AG10803 (cell line): ENCODE measurements at regions not wholly inside any gene's neighbourhood (a gene's known extent, or its start where the extent isn't known, plus 50 kb on each side); places are given as distances from the start of the nearest gene placed in this dataset.
"Not testable (repeated sequence)": the region's sequence is repeated elsewhere in the genome, so short reads cannot be mapped to it uniquely, and the experiment has no call there.

Source experiments
- DNase-seq: peaks from one replicate; pipeline ENCODE4 v3.0.0; 2010; ENCODE audit warnings: low read depth
- H3K4me3 ChIP-seq: 2 replicates; pipeline ENCODE4 v1.5.1; 2011; ENCODE audit warnings: mild to moderate bottlenecking, low read length, control low read depth
- CTCF ChIP-seq: conservative IDR thresholded peaks from 2 replicates; pipeline ENCODE4 v1.5.1; 2011; ENCODE audit warnings: mild to moderate bottlenecking, low read length, control low read depth, inconsistent platforms

GRCh38 chr3:159741281-159741680 is 247.4 kb upstream of the IL12A start:
- no peak overlapping the region for H3K4me3 ChIP-seq
- no peak for TF ChIP-seq CTCF
- no peak for DNase-seq

DNA sequence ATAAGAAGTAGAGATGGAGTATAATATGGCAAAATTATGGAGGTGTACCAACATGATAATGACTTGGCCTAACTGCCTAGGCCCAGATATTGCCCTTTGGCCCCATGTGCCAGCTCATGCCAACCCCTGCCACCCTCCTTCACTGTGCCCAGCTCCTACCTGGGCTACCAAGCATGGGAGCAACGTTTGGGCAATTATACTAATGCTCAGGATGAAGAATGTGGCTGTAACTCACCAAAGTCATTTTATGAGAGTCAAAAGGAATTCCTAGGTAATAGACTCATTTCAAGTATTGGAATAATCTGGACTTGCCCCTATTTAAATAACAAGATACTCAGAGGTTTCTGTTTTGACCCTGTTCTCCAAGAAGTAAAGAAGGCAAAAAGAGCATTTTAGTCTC is 240.2 kb upstream of the IL12A start:
- no peak overlapping the region for H3K4me3 ChIP-seq
- no peak for TF ChIP-seq CTCF
- no peak for DNase-seq

DNA sequence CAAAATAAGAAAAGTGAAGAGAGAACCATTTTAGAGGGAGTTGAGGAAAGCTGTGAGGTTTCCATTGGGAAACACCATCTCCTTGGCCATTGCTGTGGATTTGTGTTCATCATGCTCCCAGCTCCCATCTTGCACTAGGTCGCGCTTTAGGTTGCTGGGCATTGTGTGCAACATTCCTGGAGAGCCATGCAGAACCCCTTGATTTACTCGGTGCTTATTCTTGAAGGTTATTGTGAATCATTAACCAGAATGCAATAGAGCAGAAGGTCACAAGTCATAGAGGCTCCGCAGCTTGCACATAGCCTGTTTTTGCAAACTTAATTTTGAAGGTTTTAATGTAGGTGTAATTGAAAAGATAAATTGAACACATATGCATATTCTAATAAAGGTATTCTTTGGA is 239.2 kb upstream of the IL12A start:
- no peak for DNase-seq
- H3K4me3 ChIP-seq = no peak overlapping the region
- TF ChIP-seq CTCF = no peak

DNA sequence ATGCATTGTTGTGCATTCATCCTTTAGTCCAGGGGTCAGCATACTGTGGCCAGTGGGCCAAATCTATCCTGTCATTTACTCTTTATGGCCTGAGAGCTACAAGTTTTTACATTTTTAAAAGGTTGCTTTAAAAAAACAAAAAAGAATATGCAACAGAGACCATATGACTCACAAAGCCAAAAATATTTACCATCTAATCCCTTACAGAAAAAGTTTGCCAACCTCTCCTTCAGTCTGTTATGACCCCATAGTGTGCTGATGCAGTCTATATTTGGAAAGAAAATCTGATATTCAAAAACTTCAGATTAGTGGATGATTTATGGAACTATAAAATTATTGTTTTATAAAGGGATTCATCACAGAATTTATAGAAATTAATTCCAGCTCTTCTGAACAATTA is 237.5 kb upstream of the IL12A start:
- DNase-seq = peak; percentile 45
- no peak overlapping the region for H3K4me3 ChIP-seq
- TF ChIP-seq CTCF = no peak

- DNase-seq = no peak
- no peak overlapping the region for H3K4me3 ChIP-seq
- TF ChIP-seq CTCF = no peak
These were observed 236.9 kb upstream of the IL12A start for GRCh38 chr3:159751752-159752151.

DNA sequence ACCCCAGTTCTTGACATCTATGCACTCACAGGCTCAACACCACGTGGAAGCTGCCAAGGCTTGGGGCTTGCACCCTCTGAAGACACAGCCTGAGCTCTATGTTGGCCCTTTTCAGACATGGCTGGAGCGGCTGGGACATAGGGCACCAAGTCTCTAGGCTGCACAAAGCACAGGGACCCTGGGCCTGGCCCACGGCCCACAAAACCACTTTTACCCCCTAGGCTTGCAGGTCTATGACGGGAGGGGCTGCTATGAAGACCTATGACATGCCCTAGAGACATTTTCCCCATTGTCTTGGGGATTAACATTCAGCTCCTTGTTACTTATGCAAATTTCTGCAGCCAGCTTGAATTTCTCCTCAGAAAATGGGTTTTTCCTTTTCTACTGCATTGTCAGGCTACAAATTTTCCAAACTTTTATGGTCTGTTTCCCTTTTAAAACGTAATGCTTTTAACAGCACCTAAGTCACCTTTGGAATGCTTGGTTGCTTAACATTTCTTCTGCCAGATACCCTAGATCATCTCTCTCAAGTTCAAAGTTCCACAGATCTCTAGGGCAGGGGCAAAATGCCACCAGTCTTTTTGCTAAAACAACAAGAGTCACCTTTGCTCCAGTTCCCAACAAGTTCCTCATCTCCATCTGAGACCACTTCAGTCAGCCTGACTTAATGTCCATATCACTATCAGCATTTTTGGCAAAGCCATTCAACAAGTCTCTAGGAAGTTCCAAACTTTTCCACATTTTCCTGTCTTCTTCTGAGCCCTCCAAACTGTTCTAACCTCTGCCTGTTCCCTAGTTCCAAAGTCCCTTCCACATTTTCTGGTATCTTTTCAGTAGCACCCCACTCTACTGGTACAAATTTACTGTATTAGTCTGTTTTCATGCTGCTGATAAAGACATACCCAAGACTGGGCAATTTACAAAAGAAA is 232.1 kb upstream of the IL12A start:
- not testable (repeated sequence) for DNase-seq, H3K4me3 ChIP-seq

GRCh38 chr3:159757341-159758060 is 231.1 kb upstream of the IL12A start:
- DNase-seq = no peak
- no peak for TF ChIP-seq CTCF
- no peak overlapping the region for H3K4me3 ChIP-seq
